GM23338 (cell line): ENCODE measurements at regions not wholly inside any gene's neighbourhood (a gene's known extent, or its start where the extent isn't known, plus 50 kb on each side); places are given as distances from the start of the nearest gene placed in this dataset.

ENCODE experiments used
- ATAC-seq: fragments of 200-7000 bp; cut with Tn5 transposase; 3 replicates; pipeline ENCODE4 v1.9.1; 2020
- DNase-seq: peaks from one replicate; pipeline ENCODE4 v3.0.0-alpha.2; 2015; ENCODE audit warnings: low spot score
- H2AFZ ChIP-seq: fragments of 200-600 bp; sonication (generic); 2 replicates; pipeline ENCODE4 v1.8.0; 2016; ENCODE audit warnings: antibody characterized with exemption, mild to moderate bottlenecking, moderate library complexity
- H3F3A ChIP-seq: fragments of 200-600 bp; sonication (generic); replicated peaks from 2 replicates; pipeline ENCODE4 v1.8.0; 2017; ENCODE audit warnings: antibody characterized with exemption, mixed run types, low read depth
- H3K27ac ChIP-seq: fragments of 200-600 bp; sonication (generic); 2 replicates; pipeline ENCODE4 v1.6.1; 2016; ENCODE audit warnings: low read depth
- H3K27me3 ChIP-seq: fragments of 200-600 bp; sonication (generic); 2 replicates; pipeline ENCODE4 v1.8.0; 2016; ENCODE audit warnings: mild to moderate bottlenecking, mixed run types, moderate library complexity; ENCODE audit not compliant: insufficient read depth
- H3K36me3 ChIP-seq: fragments of 200-600 bp; sonication (generic); 2 replicates; pipeline ENCODE4 v1.8.0; 2016; ENCODE audit warnings: mild to moderate bottlenecking; ENCODE audit not compliant: insufficient read depth
- H3K4me1 ChIP-seq: fragments of 200-600 bp; sonication (generic); 2 replicates; pipeline ENCODE4 v1.8.0; 2016; ENCODE audit warnings: mild to moderate bottlenecking, moderate library complexity; ENCODE audit not compliant: insufficient read depth
- H3K4me2 ChIP-seq: fragments of 200-600 bp; sonication (generic); 2 replicates; pipeline ENCODE4 v1.7.1; 2017; ENCODE audit warnings: mixed run types
- H3K4me3 ChIP-seq: fragments of 200-600 bp; sonication (generic); 2 replicates; pipeline ENCODE4 v1.6.1; 2016; ENCODE audit warnings: mixed run types
- H3K79me2 ChIP-seq: fragments of 200-600 bp; sonication (generic); replicated peaks from 2 replicates; pipeline ENCODE4 v1.8.0; 2017; ENCODE audit warnings: mild to moderate bottlenecking; ENCODE audit not compliant: insufficient read depth
- H3K9me2 ChIP-seq: fragments of 200-600 bp; sonication (generic); 2 replicates; pipeline ENCODE4 v1.8.0; 2017; ENCODE audit not compliant: insufficient read depth
- H4K20me1 ChIP-seq: fragments of 200-600 bp; sonication (generic); replicated peaks from 2 replicates; pipeline ENCODE4 v1.8.0; 2017; ENCODE audit warnings: mild to moderate bottlenecking; ENCODE audit not compliant: insufficient read depth
- H3K27ac Mint-ChIP-seq: 2 replicates; pipeline ENCODE4 v1.8.0; 2020; ENCODE audit warnings: inconsistent platforms, mild to moderate bottlenecking, moderate library complexity, mixed read lengths
- H3K27me3 Mint-ChIP-seq: 3 replicates; pipeline ENCODE4 v1.8.0; 2022; ENCODE audit warnings: low read depth, mild to moderate bottlenecking, moderate library complexity, mixed read lengths, inconsistent platforms; ENCODE audit not compliant: insufficient read depth, poor library complexity
- H3K36me3 Mint-ChIP-seq: 3 replicates; pipeline ENCODE4 v1.8.0; 2021; ENCODE audit warnings: low read depth, mild to moderate bottlenecking, inconsistent platforms, moderate library complexity, mixed read lengths
- H3K4me1 Mint-ChIP-seq: 3 replicates; pipeline ENCODE4 v1.8.0; 2020; ENCODE audit warnings: mild to moderate bottlenecking, inconsistent platforms, mixed read lengths
- H3K4me3 Mint-ChIP-seq: 3 replicates; pipeline ENCODE4 v1.8.0; 2021; ENCODE audit warnings: moderate library complexity, mild to moderate bottlenecking, inconsistent platforms, mixed read lengths
- H3K9me3 Mint-ChIP-seq: 3 replicates; pipeline ENCODE4 v1.8.0; 2020; ENCODE audit warnings: moderate library complexity, mild to moderate bottlenecking, inconsistent platforms, mixed read lengths
- CREB1 ChIP-seq: fragments of 250-450 bp; sonication (Bioruptor Pico); IDR thresholded peaks from 2 replicates; pipeline ENCODE4 v1.5.0; 2020; ENCODE audit warnings: low read depth, mild to moderate bottlenecking, moderate library complexity
- EZH2 ChIP-seq: fragments of 200-600 bp; sonication (generic); IDR thresholded peaks from one replicate; pipeline ENCODE4 v1.8.0; 2017; ENCODE audit warnings: antibody characterized with exemption, mild to moderate bottlenecking, low read depth; ENCODE audit not compliant: unreplicated experiment
- EZH2phosphoT487 ChIP-seq: fragments of 200-600 bp; sonication (generic); IDR thresholded peaks from one replicate; pipeline ENCODE4 v1.8.1; 2018; ENCODE audit warnings: antibody characterized with exemption; ENCODE audit not compliant: unreplicated experiment
- STAT1 ChIP-seq: IDR thresholded peaks from one replicate; pipeline ENCODE4 v1.6.1; 2016; ENCODE audit warnings: antibody characterized with exemption; ENCODE audit not compliant: unreplicated experiment
- ZNF114 ChIP-seq: fragments of 250-450 bp; sonication (Bioruptor Pico); IDR thresholded peaks from 2 replicates; pipeline ENCODE4 v1.5.0; 2020; ENCODE audit warnings: mild to moderate bottlenecking, moderate library complexity
- ZNF331 ChIP-seq: fragments of 250-450 bp; sonication (Bioruptor Pico); IDR thresholded peaks from 2 replicates; pipeline ENCODE4 v1.5.0; 2020; ENCODE audit warnings: low read depth, mild to moderate bottlenecking, moderate library complexity
- TF ChIP-seq, protein P1 (sequence below): IDR thresholded peaks from 2 replicates; pipeline ENCODE4 v1.6.1; 2016; ENCODE audit warnings: antibody characterized with exemption
- TF ChIP-seq, protein P2 (sequence below), 2 experiments: fragments of 200-600 bp in 1 of 2; sonication (generic) in 1 of 2; conservative IDR thresholded peaks; 2 replicates each; pipeline versions ENCODE4 v1.5.1 to v1.6.1; 2016 to 2017; ENCODE audit warnings: antibody characterized with exemption in 2 of 2, low read depth in 2 of 2, mild to moderate bottlenecking in 2 of 2, moderate library complexity in 1 of 2
- TF ChIP-seq, protein P3 (sequence below): IDR thresholded peaks from one replicate; pipeline ENCODE4 v1.6.1; 2018; ENCODE audit warnings: antibody characterized with exemption; ENCODE audit not compliant: unreplicated experiment

DNA sequence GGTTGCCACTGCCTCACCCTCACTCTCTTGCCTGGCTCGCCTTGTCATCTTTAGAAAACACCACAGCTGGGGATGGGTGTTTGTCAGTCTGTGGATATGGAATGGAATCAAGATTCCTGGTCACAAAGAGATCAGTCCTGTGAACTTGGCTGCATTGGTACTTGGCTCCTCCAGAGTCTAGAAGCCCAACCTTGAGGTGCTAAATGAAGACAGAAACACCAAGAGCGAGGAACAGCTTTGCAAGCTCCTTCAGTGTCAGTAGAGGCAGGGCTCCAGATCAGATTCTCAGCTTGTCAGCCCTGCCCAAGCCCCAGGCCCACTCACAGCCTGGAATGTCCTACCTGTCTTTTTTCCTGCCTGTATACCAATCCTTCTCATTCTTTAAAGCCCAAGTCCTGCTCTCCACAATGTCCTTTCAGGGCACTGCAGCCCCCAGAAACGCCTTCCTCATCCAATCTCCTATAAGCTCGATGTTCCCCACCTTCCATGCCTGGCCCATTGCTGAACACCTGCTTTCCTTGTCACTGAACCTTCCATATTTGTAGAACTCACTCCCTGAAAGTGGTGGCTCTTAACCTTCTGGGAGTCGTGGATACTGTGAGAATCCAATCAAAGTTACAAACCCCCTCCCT is 188.9 kb downstream of the BCR start:
- ATAC-seq: no peak
- H3K9me3 Mint-ChIP-seq: peaks cover 13% of the 10 kb centered on the region
- no peaks in the 10 kb centered on the region for H3K36me3 ChIP-seq
- peaks cover 99% of the 10 kb centered on the region for H3K27me3 ChIP-seq
- H3K4me2 ChIP-seq: no peak overlapping the region
- H4K20me1 ChIP-seq: peaks cover 24% of the 10 kb centered on the region; the same call in 1 of the 2 replicates
- H3K79me2 ChIP-seq: no peaks in the 10 kb centered on the region
- no peaks in the 10 kb centered on the region for H3K9me2 ChIP-seq
- no peak overlapping the region for H3K27ac ChIP-seq
- no peak overlapping the region for H2AFZ ChIP-seq
- peaks cover 81% of the 10 kb centered on the region for H3K27me3 Mint-ChIP-seq
- H3K4me3 Mint-ChIP-seq: no peak overlapping the region
- H3K4me3 ChIP-seq: no peak overlapping the region
- no peaks in the 10 kb centered on the region for H3F3A ChIP-seq
- H3K4me1 ChIP-seq: peaks cover 3% of the 10 kb centered on the region; the same call in 1 of the 2 replicates
- TF ChIP-seq ZNF114 (CRISPR knock-in tag) (no peak), EZH2 (no peak), CREB1 (CRISPR knock-in tag) (no peak), STAT1 (no peak), ZNF331 (CRISPR knock-in tag) (no peak), EZH2phosphoT487 (no peak)
- TF ChIP-seq, protein P1, sequence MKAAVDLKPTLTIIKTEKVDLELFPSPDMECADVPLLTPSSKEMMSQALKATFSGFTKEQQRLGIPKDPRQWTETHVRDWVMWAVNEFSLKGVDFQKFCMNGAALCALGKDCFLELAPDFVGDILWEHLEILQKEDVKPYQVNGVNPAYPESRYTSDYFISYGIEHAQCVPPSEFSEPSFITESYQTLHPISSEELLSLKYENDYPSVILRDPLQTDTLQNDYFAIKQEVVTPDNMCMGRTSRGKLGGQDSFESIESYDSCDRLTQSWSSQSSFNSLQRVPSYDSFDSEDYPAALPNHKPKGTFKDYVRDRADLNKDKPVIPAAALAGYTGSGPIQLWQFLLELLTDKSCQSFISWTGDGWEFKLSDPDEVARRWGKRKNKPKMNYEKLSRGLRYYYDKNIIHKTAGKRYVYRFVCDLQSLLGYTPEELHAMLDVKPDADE: no peak
- TF ChIP-seq, protein P2, sequence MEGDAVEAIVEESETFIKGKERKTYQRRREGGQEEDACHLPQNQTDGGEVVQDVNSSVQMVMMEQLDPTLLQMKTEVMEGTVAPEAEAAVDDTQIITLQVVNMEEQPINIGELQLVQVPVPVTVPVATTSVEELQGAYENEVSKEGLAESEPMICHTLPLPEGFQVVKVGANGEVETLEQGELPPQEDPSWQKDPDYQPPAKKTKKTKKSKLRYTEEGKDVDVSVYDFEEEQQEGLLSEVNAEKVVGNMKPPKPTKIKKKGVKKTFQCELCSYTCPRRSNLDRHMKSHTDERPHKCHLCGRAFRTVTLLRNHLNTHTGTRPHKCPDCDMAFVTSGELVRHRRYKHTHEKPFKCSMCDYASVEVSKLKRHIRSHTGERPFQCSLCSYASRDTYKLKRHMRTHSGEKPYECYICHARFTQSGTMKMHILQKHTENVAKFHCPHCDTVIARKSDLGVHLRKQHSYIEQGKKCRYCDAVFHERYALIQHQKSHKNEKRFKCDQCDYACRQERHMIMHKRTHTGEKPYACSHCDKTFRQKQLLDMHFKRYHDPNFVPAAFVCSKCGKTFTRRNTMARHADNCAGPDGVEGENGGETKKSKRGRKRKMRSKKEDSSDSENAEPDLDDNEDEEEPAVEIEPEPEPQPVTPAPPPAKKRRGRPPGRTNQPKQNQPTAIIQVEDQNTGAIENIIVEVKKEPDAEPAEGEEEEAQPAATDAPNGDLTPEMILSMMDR (conservative IDR thresholded peaks at IDR 0.05; ENCODE audit: low read depth in 2 of 2): no peak
- TF ChIP-seq, protein P3, sequence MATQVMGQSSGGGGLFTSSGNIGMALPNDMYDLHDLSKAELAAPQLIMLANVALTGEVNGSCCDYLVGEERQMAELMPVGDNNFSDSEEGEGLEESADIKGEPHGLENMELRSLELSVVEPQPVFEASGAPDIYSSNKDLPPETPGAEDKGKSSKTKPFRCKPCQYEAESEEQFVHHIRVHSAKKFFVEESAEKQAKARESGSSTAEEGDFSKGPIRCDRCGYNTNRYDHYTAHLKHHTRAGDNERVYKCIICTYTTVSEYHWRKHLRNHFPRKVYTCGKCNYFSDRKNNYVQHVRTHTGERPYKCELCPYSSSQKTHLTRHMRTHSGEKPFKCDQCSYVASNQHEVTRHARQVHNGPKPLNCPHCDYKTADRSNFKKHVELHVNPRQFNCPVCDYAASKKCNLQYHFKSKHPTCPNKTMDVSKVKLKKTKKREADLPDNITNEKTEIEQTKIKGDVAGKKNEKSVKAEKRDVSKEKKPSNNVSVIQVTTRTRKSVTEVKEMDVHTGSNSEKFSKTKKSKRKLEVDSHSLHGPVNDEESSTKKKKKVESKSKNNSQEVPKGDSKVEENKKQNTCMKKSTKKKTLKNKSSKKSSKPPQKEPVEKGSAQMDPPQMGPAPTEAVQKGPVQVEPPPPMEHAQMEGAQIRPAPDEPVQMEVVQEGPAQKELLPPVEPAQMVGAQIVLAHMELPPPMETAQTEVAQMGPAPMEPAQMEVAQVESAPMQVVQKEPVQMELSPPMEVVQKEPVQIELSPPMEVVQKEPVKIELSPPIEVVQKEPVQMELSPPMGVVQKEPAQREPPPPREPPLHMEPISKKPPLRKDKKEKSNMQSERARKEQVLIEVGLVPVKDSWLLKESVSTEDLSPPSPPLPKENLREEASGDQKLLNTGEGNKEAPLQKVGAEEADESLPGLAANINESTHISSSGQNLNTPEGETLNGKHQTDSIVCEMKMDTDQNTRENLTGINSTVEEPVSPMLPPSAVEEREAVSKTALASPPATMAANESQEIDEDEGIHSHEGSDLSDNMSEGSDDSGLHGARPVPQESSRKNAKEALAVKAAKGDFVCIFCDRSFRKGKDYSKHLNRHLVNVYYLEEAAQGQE: no peak
- H3K4me1 Mint-ChIP-seq: peaks cover 14% of the 10 kb centered on the region
- no peak overlapping the region for H3K27ac Mint-ChIP-seq
- H3K36me3 Mint-ChIP-seq: no peaks in the 10 kb centered on the region
- DNase-seq: no peak
